C4-2B (cell line): ENCODE measurements at regions not wholly inside any gene's neighbourhood (a gene's known extent, or its start where the extent isn't known, plus 50 kb on each side); places are given as distances from the start of the nearest gene placed in this dataset.
A peak's percentile ranks its signal among the peaks of the same experiment; 100 is the strongest.

ENCODE experiments used
- H3K27ac ChIP-seq: fragments of 450-650 bp; 2 replicates; pipeline ENCODE4 v1.5.1; 2017
- ZFX ChIP-seq: fragments of 450-650 bp; IDR thresholded peaks from 2 replicates; pipeline ENCODE4 v1.6.1; 2017
- TF ChIP-seq, protein P1 (sequence below): fragments of 450-650 bp; conservative IDR thresholded peaks from 2 replicates; pipeline ENCODE4 v1.5.1; 2017; ENCODE audit warnings: mild to moderate bottlenecking

GRCh38 chr1:199684686-199685273 lies 342.7 kb upstream of the NR5A2 start:
- no peak overlapping the region for H3K27ac ChIP-seq
- no peak for TF ChIP-seq ZFX
- TF ChIP-seq, protein P1, sequence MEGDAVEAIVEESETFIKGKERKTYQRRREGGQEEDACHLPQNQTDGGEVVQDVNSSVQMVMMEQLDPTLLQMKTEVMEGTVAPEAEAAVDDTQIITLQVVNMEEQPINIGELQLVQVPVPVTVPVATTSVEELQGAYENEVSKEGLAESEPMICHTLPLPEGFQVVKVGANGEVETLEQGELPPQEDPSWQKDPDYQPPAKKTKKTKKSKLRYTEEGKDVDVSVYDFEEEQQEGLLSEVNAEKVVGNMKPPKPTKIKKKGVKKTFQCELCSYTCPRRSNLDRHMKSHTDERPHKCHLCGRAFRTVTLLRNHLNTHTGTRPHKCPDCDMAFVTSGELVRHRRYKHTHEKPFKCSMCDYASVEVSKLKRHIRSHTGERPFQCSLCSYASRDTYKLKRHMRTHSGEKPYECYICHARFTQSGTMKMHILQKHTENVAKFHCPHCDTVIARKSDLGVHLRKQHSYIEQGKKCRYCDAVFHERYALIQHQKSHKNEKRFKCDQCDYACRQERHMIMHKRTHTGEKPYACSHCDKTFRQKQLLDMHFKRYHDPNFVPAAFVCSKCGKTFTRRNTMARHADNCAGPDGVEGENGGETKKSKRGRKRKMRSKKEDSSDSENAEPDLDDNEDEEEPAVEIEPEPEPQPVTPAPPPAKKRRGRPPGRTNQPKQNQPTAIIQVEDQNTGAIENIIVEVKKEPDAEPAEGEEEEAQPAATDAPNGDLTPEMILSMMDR = peak; percentile 89

- H3K27ac ChIP-seq = no peak overlapping the region
- TF ChIP-seq, protein P1 = no peak
- no peak for TF ChIP-seq ZFX
Observed at GRCh38 chr1:199685369-199685768, 342.1 kb upstream of the NR5A2 start.

DNA sequence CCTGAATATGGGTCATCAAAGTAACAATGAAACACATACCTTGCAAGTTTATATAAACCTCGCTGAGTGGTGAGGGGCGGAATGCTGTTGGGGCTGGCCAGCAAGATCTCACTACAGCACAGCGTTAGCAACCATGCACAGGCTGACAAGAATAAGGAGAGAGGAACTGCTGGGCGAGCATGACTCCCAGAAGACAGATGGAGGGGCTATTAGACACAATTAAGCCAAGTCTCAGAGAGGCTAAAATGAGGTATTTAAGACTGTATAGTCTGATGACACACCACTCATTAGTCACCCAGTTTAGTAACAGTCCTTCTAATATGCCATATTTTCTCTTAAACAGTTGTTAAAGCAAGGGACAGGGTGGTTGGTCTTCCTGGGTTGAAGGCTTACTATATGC lies 340.2 kb upstream of the NR5A2 start:
- no peak overlapping the region for H3K27ac ChIP-seq
- no peak for TF ChIP-seq ZFX
- TF ChIP-seq, protein P1 = no peak

DNA sequence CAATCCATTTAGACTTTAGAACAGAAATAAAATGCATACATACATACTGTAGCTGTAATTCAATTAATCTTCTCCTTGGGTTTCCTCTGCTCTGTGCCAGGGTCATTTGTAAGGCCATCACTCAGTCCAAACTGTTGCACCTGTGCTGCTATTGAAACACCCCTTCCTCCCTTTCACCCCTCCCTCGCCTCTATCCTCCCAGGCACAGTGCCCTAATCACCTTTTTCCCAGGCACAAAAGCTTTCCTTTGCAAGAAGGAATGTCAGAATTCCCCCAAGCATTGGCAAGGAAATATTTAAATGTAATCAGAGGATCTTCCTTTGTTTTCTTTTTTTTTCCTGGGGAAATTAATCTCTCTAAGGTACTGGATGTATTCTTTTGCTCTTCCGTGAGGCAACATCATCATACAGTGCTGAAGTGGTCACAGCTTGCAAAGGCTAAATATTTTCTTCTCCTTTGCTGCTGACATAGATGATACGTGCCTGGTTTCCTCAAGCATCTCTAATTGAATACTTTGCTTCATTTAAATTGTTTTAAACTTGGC lies 339.3 kb upstream of the NR5A2 start:
- TF ChIP-seq, protein P1 = no peak
- TF ChIP-seq ZFX = no peak
- no peak overlapping the region for H3K27ac ChIP-seq

DNA sequence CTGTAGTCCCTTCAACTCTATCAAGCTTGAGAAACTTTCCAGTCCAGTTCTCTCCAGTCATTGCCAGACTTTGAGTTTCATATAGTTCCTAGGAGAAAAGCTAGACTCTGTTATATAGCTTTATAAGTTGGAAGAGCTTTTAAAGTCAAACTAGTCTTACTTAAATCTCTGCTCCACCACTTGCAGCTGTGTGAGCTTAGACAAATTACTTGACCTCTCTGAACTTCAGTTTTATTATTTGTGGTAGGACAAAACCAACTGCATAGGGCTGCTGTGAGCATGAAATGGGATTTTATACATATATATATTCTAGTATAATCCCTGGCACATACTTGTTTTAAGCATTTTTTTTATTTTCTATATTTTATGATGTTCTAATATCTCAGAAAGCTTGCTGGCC lies 338.7 kb upstream of the NR5A2 start:
- no peak overlapping the region for H3K27ac ChIP-seq
- TF ChIP-seq, protein P1 = no peak
- TF ChIP-seq ZFX = no peak

- TF ChIP-seq, protein P1 = no peak
- TF ChIP-seq ZFX = no peak
- no peak overlapping the region for H3K27ac ChIP-seq
Observed at GRCh38 chr1:199690496-199690895, 337.0 kb upstream of the NR5A2 start.

DNA sequence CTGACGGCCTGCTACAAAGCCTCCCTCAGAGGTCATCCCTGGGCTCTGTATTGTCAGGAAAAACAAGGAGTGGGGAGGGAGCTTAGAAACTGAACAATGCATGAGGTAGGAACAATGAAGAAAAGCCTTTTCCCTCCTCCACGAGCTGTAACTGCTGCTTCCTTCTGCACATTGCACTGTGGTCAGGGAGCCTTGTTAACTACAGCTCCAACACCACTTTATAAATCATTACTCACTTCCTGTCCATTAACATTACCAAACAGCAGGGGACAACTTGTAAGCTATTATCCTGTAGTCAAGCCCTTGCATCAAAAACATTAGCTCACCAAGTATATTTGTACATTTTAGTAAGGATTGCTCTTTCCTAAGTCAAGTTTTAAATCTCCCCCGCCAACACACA lies 336.0 kb upstream of the NR5A2 start:
- TF ChIP-seq ZFX = no peak
- TF ChIP-seq, protein P1 = no peak

More for the DNA sequence above, 336.0 kb upstream of the NR5A2 start:
- no peak overlapping the region for H3K27ac ChIP-seq
